MCF 10A (cell line): ENCODE measurements at regions not wholly inside any gene's neighbourhood (a gene's known extent, or its start where the extent isn't known, plus 50 kb on each side); places are given as distances from the start of the nearest gene placed in this dataset.

Experiments
- BruUV-seq: library from RNA; stranded (reverse); fragments of 400-500 nt; replicated peaks from 2 replicates; lab custom pipeline; 2021; lab: Mats Ljungman, UMichigan
- CTCF ChIA-PET: fragments of 300-600 bp; sonication (Branson Sonifier 250); formaldehyde crosslinking; extraction: SDS; loops from one replicate; lab custom pipeline; 2021; ENCODE audit warnings: antibody characterized with exemption, inconsistent platforms; lab: Yijun Ruan, JAX
- POLR2A ChIA-PET: fragments of 300-600, 350-650 bp; sonication (Branson Sonifier 250); formaldehyde crosslinking; extraction: SDS; loops from one replicate; lab custom pipeline; 2020; ENCODE audit warnings: antibody characterized with exemption, inconsistent platforms; lab: Yijun Ruan, JAX
- DNase-seq: peaks from one replicate; pipeline ENCODE4 v3.0.0-alpha.2; 2018; ENCODE audit not compliant: unreplicated experiment
- H3K27ac Mint-ChIP-seq: one replicate; pipeline ENCODE4 v1.8.0; 2022; ENCODE audit warnings: mild to moderate bottlenecking, low read depth, mixed read lengths; ENCODE audit not compliant: unreplicated experiment
- H3K27me3 Mint-ChIP-seq: one replicate; pipeline ENCODE4 v1.8.0; 2022; ENCODE audit warnings: mixed read lengths; ENCODE audit not compliant: insufficient read depth, unreplicated experiment
- H3K36me3 Mint-ChIP-seq: one replicate; pipeline ENCODE4 v1.8.0; 2022; ENCODE audit warnings: mild to moderate bottlenecking, moderate library complexity, mixed read lengths; ENCODE audit not compliant: insufficient read depth, unreplicated experiment
- H3K4me1 Mint-ChIP-seq: one replicate; pipeline ENCODE4 v1.8.0; 2022; ENCODE audit warnings: mixed read lengths; ENCODE audit not compliant: insufficient read depth, unreplicated experiment
- H3K4me3 Mint-ChIP-seq: one replicate; pipeline ENCODE4 v1.8.0; 2022; ENCODE audit warnings: mild to moderate bottlenecking, moderate library complexity, mixed read lengths; ENCODE audit not compliant: unreplicated experiment
- H3K9me3 Mint-ChIP-seq: one replicate; pipeline ENCODE4 v1.8.0; 2022; ENCODE audit warnings: mixed read lengths; ENCODE audit not compliant: unreplicated experiment
- intact Hi-C: fragments of 100-400 bp; cut with micrococcal nuclease; formaldehyde crosslinking; loops from 2 replicates; pipeline ENCODE4 v1.14.1; 2022
- TF ChIP-seq, protein P1 (sequence below): fragments of 200-600 bp; IDR thresholded peaks from one replicate; pipeline ENCODE4 v1.8.0; 2022; ENCODE audit warnings: antibody characterized with exemption, mild to moderate bottlenecking; ENCODE audit not compliant: unreplicated experiment

DNA sequence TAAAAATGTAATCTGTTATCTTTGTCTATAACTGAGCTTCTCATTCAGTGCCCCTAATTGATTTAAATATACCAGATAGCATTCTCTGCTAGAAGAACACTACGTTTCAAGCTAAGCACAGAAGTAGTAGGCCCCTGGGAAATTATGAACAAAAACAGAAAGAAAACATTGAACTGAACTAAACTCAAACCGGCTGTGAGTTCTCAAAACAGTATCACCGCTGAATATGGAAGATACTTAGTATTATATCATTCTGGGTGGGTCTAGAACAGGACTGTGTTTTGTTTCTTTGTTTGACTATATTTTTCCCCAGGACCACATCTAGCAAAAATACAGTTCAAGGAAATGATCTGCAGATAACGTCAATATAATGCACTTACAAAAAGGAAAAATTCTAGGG is 95.1 kb upstream of the HMHB1 start:
- Mint-ChIP-seq H3K27me3 (no peaks in the 10 kb centered on the region), H3K36me3 (no peaks in the 10 kb centered on the region), H3K27ac (no peak overlapping the region), H3K4me3 (no peak overlapping the region), H3K9me3 (no peaks in the 10 kb centered on the region), H3K4me1 (peaks cover 14% of the 10 kb centered on the region)
- intact Hi-C loops = no loop called here
- CTCF ChIA-PET = no interaction called here
- POLR2A ChIA-PET = no interaction called here
- TF ChIP-seq, protein P1, sequence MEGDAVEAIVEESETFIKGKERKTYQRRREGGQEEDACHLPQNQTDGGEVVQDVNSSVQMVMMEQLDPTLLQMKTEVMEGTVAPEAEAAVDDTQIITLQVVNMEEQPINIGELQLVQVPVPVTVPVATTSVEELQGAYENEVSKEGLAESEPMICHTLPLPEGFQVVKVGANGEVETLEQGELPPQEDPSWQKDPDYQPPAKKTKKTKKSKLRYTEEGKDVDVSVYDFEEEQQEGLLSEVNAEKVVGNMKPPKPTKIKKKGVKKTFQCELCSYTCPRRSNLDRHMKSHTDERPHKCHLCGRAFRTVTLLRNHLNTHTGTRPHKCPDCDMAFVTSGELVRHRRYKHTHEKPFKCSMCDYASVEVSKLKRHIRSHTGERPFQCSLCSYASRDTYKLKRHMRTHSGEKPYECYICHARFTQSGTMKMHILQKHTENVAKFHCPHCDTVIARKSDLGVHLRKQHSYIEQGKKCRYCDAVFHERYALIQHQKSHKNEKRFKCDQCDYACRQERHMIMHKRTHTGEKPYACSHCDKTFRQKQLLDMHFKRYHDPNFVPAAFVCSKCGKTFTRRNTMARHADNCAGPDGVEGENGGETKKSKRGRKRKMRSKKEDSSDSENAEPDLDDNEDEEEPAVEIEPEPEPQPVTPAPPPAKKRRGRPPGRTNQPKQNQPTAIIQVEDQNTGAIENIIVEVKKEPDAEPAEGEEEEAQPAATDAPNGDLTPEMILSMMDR = no peak
- no peak for DNase-seq
- no TSS peak for BruUV-seq

DNA sequence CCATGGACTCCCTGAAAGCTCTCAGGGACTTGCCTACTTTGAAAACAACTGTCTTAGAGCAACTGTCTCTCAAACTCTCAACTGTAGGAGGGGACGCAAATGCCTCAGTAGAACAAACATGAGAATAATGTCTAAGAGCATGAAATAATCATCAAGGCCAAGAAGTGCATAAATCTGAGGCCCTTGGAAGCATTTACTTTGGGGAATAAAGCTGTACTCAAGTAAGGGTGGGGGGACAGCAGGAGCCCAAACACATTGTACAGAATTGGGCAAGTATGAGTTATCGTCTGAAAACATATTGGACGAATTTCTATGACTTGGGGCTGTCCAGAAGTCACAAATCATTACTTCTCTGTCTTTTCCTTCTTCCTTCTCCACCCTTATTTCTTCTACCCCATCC is 96.3 kb upstream of the HMHB1 start:
- ChIA-PET POLR2A (interaction anchor here (1.6 kb wide), 1 partner anchor 14 kb away, joined by 4 read pairs; no protein-coding TSS in a partner anchor), CTCF (interaction anchor here (0.6 to 0.7 kb wide), 2 partner anchors 251 to 650 kb away, joined by 3 read pairs; no protein-coding TSS in a partner anchor)
- no peaks in the 10 kb centered on the region for H3K9me3 Mint-ChIP-seq
- H3K36me3 Mint-ChIP-seq = no peaks in the 10 kb centered on the region
- intact Hi-C loops = no loop called here
- H3K27me3 Mint-ChIP-seq = no peaks in the 10 kb centered on the region
- TF ChIP-seq, protein P1 = no peak
- no peak overlapping the region for H3K27ac Mint-ChIP-seq
- H3K4me1 Mint-ChIP-seq = peaks cover 14% of the 10 kb centered on the region
- H3K4me3 Mint-ChIP-seq = no peak overlapping the region
- no TSS peak for BruUV-seq
- DNase-seq = no peak

DNA sequence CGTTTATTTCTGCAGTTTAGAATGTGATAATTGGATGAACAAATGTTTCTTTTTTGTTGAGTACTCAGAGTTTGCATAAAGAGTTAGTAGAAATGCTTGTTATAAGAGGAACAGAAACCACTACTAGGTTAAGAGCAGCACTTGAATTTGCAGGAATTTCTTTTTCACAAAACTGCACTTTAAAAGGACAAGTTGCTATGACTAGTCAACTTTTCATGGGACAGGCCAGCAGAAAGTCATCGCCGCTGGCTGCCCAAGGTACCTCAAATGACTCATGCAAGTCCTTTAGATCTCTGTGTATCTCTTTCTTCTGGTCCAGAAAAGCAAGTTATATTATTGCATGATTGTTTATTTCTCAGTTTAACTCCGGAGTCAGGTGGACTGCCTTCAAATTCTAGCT is 97.3 kb upstream of the HMHB1 start:
- ChIA-PET CTCF (interaction anchor here (0.6 to 0.7 kb wide), 2 partner anchors 9 to 19 kb away, joined by 3 read pairs; no protein-coding TSS in a partner anchor), POLR2A (interaction anchor here (1.6 kb wide), 1 partner anchor 13 kb away, joined by 4 read pairs; no protein-coding TSS in a partner anchor)
- H3K27me3 Mint-ChIP-seq = no peaks in the 10 kb centered on the region
- H3K36me3 Mint-ChIP-seq = no peaks in the 10 kb centered on the region
- peak; percentile 24 for DNase-seq
- BruUV-seq = no TSS peak
- intact Hi-C loops = no loop called here
- H3K27ac Mint-ChIP-seq = no peak overlapping the region
- H3K9me3 Mint-ChIP-seq = no peaks in the 10 kb centered on the region
- TF ChIP-seq, protein P1 = no peak
- no peak overlapping the region for H3K4me3 Mint-ChIP-seq
- peaks cover 14% of the 10 kb centered on the region for H3K4me1 Mint-ChIP-seq

DNA sequence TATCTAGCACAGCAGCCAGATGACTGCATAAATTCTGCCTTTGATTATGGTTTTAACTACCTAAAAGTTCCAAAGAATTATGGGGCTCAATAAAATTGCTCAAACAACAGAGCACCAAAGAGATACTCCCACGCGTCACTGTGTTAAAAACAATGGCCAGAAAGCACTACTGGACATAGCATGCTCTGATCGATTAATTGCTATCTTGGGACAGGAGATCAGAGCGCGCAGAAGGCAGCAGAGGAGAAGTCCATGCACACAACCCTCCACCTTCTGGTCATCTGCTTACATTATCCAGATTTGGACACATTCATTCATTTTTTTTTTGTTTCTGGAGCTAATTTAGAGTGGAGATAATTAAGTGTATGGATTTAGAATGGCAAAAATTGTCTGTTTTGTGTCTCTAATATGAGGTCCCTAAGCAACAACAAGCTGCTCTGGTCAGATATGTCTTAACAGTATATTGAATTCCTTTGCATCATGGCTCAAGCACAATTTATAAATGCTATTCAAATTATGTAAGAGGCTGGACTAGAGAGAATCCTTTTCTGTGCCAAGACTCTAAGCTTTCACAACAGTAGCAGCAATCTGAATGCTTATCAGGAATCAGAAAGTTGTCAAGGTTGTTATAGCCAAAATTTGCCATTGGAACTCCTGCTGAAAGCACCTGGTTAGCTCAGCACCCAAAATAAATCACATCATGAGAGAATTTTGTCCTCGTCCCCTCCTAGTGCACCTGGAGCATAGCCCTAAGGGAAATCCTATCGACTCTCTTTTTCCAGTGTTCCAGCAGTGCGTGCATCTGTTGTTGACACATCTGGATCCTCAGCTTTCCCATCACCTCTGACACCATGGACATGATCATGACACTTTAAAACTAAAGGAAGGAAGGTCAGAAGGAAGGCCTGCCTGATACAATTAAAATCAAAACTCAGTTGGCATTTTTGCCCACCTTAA is 98.6 kb upstream of the HMHB1 start:
- peak; percentile 6 for DNase-seq
- TF ChIP-seq, protein P1 = no peak
- no peak overlapping the region for H3K4me3 Mint-ChIP-seq
- POLR2A ChIA-PET = interaction anchor here (0.9 to 1.0 kb wide), 2 partner anchors 12 to 28 kb away, joined by 3 read pairs; no protein-coding TSS in a partner anchor
- intact Hi-C loops = no loop called here
- no peaks in the 10 kb centered on the region for H3K27me3 Mint-ChIP-seq
- CTCF ChIA-PET = interaction anchor here (0.5 to 1.7 kb wide), 10 partner anchors 11 to 1058 kb away, joined by 3 to 5 read pairs (median 3); no protein-coding TSS in a partner anchor
- BruUV-seq = no TSS peak
- peaks cover 14% of the 10 kb centered on the region for H3K4me1 Mint-ChIP-seq
- H3K36me3 Mint-ChIP-seq = no peaks in the 10 kb centered on the region
- no peaks in the 10 kb centered on the region for H3K9me3 Mint-ChIP-seq
- no peak overlapping the region for H3K27ac Mint-ChIP-seq
